ENCODE measurements at regions not wholly inside any gene's neighbourhood (a gene's known extent, or its start where the extent isn't known, plus 50 kb on each side); places are given as distances from the start of the nearest gene placed in this dataset.

DNA sequence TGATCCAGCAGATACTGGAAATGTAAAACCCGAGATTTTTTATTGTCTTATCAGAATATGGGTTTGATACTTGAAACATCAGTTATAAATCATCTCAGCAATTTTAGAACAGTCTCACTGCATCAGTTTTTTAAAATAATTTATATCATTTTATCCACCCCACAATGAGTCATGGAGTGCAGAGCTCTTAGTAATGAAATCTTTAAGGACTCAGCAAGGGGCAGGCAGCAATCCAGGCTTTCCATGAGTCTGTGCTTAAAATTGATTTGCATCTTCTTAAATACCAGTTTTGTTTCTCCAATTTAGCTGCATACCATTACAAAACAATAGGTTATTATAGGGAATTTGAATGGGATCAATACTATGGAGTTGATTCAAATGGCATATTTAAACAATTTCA is 832.3 kb downstream of the C6orf118 start:
- TF ChIP-seq, protein P1, sequence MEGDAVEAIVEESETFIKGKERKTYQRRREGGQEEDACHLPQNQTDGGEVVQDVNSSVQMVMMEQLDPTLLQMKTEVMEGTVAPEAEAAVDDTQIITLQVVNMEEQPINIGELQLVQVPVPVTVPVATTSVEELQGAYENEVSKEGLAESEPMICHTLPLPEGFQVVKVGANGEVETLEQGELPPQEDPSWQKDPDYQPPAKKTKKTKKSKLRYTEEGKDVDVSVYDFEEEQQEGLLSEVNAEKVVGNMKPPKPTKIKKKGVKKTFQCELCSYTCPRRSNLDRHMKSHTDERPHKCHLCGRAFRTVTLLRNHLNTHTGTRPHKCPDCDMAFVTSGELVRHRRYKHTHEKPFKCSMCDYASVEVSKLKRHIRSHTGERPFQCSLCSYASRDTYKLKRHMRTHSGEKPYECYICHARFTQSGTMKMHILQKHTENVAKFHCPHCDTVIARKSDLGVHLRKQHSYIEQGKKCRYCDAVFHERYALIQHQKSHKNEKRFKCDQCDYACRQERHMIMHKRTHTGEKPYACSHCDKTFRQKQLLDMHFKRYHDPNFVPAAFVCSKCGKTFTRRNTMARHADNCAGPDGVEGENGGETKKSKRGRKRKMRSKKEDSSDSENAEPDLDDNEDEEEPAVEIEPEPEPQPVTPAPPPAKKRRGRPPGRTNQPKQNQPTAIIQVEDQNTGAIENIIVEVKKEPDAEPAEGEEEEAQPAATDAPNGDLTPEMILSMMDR (IDR thresholded peaks at IDR 0.05; ENCODE audit: insufficient read depth, low read depth, low read length, missing control alignments), result no peak
- DNase-seq (ENCODE audit: low read depth), result no peak

DNA sequence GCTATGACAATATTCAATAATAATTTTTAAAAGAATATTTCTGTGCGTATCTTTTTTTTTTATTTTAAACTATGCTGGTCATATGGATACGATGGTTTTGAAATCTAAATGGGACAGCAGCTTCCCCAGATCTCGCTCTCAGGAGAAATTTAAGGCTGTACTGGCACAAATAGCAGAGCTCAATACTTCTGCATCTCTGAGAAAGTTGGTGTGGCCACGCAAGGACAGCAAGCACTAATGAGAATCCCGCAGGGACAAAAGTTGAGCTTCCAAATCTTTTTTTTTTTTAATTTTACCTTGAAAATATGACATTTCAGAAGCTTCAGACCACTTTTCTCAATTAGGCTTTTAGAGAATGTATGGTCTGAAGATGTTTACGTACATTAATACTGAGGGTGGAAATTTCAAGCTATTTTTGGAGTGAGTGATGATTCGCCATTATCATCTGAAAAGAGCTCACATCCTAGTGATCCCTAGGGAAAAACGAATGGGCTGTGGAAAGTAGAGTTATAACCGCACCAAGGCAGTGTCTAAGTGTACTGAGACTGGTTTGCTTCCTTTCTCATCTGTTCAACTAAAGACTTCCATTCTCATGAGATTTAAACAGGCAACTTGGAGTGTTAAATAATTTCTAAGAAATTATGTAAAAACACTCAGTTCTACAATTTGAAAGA is 840.0 kb downstream of the C6orf118 start:
- H3K4me3 ChIP-seq (ENCODE audit: low read depth, low read length), result no peak overlapping the region
- TF ChIP-seq, protein P1 (IDR thresholded peaks at IDR 0.05; ENCODE audit: insufficient read depth, low read depth, low read length, missing control alignments), result no peak
- DNase-seq (ENCODE audit: low read depth), result no peak

More for the DNA sequence above, 832.3 kb downstream of the C6orf118 start:
- H3K4me3 ChIP-seq (ENCODE audit: low read depth, low read length), result no peak overlapping the region

DNA sequence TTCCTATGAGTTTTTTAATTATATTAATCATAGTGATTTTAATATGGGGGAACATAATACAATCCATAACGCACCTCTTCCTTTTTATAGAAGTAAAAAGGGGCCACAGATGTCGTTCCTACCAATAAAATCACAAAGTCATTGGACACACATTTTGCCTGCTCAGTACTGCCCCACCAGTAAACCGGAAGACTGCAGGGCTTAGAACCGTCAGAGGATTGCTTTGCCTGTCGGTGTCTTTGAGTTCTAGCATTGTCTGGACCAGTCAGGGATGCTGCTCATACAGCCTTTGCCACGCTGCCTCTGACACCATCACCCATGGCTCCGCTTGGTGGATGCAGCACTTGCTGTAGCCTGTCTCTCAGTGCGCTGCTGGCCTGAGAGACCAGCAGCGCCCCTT is 853.6 kb downstream of the C6orf118 start:
- no peak overlapping the region for H3K4me3 ChIP-seq (ENCODE audit: low read depth, low read length)
- TF ChIP-seq, protein P1 (IDR thresholded peaks at IDR 0.05; ENCODE audit: insufficient read depth, low read depth, low read length, missing control alignments), result no peak
- no peak for DNase-seq (ENCODE audit: low read depth)

- TF ChIP-seq, protein P1 (IDR thresholded peaks at IDR 0.05; ENCODE audit: insufficient read depth, low read depth, low read length, missing control alignments), result no peak
- DNase-seq (ENCODE audit: low read depth), result no peak
- H3K4me3 ChIP-seq (ENCODE audit: low read depth, low read length), result no peak overlapping the region
These were observed 855.6 kb downstream of the C6orf118 start for GRCh38 chr6:164453835-164454234.

GRCh38 chr6:164442572-164442971 is 866.8 kb downstream of the C6orf118 start:
- TF ChIP-seq, protein P1 (IDR thresholded peaks at IDR 0.05; ENCODE audit: insufficient read depth, low read depth, low read length, missing control alignments), result no peak
- DNase-seq (ENCODE audit: low read depth), result no peak
- no peak overlapping the region for H3K4me3 ChIP-seq (ENCODE audit: low read depth, low read length)

- no peak overlapping the region for H3K4me3 ChIP-seq (ENCODE audit: low read depth, low read length)
- no peak for DNase-seq (ENCODE audit: low read depth)
- TF ChIP-seq, protein P1 (IDR thresholded peaks at IDR 0.05; ENCODE audit: insufficient read depth, low read depth, low read length, missing control alignments), result no peak
These were observed 870.1 kb downstream of the C6orf118 start for GRCh38 chr6:164439331-164439730.

GRCh38 chr6:164436976-164437375 is 872.4 kb downstream of the C6orf118 start:
- TF ChIP-seq, protein P1 (IDR thresholded peaks at IDR 0.05; ENCODE audit: insufficient read depth, low read depth, low read length, missing control alignments), result no peak
- DNase-seq (ENCODE audit: low read depth), result no peak
- H3K4me3 ChIP-seq (ENCODE audit: low read depth, low read length), result no peak overlapping the region
